Stomach (tissue), 8 donors: ENCODE measurements at regions not wholly inside any gene's neighbourhood (a gene's known extent, or its start where the extent isn't known, plus 50 kb on each side); places are given as distances from the start of the nearest gene placed in this dataset.
"Not testable (repeated sequence)": the region's sequence is repeated elsewhere in the genome, so short reads cannot be mapped to it uniquely, and the experiment has no call there.

Experiments used
- DNase-seq, 2 donors: peaks; one replicate each; pipeline versions ENCODE4 v3.0.0 to v3.0.0-alpha.2; 2013 to 2019
- H3K27ac ChIP-seq, 5 donors: fragments of 200-600 bp in 4 of 5; sonication (generic) in 4 of 5; one replicate each; pipeline ENCODE4 v1.5.1; 2013 to 2019; ENCODE audit warnings: mild to moderate bottlenecking in 1 of 5, moderate library complexity in 1 of 5
- H3K27me3 ChIP-seq, 3 donors: fragments of 200-600 bp; sonication (generic); one replicate each; pipeline ENCODE4 v1.5.1; 2017 to 2019; ENCODE audit warnings: mixed run types in 1 of 3
- H3K36me3 ChIP-seq, 4 donors: fragments of 200-600 bp; sonication (generic); 1 replicate in 3 of 4; 2 replicates in 1 of 4; pipeline ENCODE4 v1.5.1; 2016 to 2019
- H3K4me1 ChIP-seq, 4 donors: fragments of 200-600 bp; sonication (generic); one replicate each; pipeline ENCODE4 v1.5.1; 2016 to 2019
- H3K4me3 ChIP-seq, 4 donors: fragments of 200-600 bp; sonication (generic) in 3 of 4; one replicate each; pipeline ENCODE4 v1.5.1; 2016 to 2019; ENCODE audit warnings: mild to moderate bottlenecking in 1 of 4
- H3K9me3 ChIP-seq, 4 donors: fragments of 200-600 bp; sonication (generic); one replicate each; pipeline ENCODE4 v1.5.1; 2016 to 2019
- CTCF ChIP-seq, 7 experiments: fragments of 450-650 bp in 4 of 7; fragments of 200-600 bp in 3 of 7; sonication (generic) in 3 of 7; IDR thresholded peaks; one replicate each; pipeline ENCODE4 v1.5.1; 2016 to 2019; ENCODE audit warnings: antibody characterized with exemption in 7 of 7, control low read depth in 2 of 7, mild to moderate bottlenecking in 1 of 7
- EP300 ChIP-seq: sonication (generic); formaldehyde crosslinking; IDR thresholded peaks from one replicate; pipeline ENCODE4 v1.6.1; 2017; ENCODE audit warnings: antibody characterized with exemption
- POLR2A ChIP-seq, 4 donors: fragments of 450-650 bp; IDR thresholded peaks; one replicate each; pipeline ENCODE4 v1.6.1; 2016; ENCODE audit warnings: antibody characterized with exemption in 4 of 4, control low read depth in 2 of 4, mild to moderate bottlenecking in 1 of 4, moderate library complexity in 1 of 4
- POLR2AphosphoS5 ChIP-seq, 3 donors: sonication (generic); formaldehyde crosslinking; IDR thresholded peaks; one replicate each; pipeline ENCODE4 v1.6.1; 2016; ENCODE audit warnings: antibody characterized with exemption in 3 of 3
- WGBS, 5 donors: extraction: QIAGEN DNeasy Blood & Tissue Kit in 3 of 5; methylation state at CpG; one replicate each; pipeline versions ENCODE4 v1.1.5 to v1.1.7; 2013 to 2018; 5-methylcytosine and 5-hydroxymethylcytosine counted together
- intact Hi-C: fragments of 100-400 bp; cut with DNase I; formaldehyde crosslinking; loops from one replicate; pipeline ENCODE4 v1.15.1; 2023; ENCODE audit warnings: low total_unique reads
- donor health status: healthy with polysubstance abuse.
- donor health status: Bipolar disorder and iron deficiency.
- donor health status: healthy.

DNA sequence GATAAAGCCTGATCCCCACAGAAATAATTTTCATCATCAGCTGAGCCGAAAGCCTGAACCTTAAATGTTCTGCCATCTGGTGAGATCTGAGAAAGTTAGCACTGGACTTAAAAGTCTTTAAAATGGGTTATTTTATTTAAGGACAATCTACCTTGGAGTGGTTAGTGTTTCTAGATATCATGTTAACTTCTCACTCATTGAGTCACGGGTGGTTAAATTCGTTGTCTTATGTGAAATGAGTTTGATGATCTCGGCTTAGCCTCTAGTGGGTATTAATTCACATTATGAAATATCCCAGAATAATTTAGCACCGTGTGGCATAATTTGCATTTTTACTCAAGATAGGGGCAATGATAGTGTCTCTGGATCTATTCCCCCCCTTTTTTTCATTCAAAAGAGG, 117.4 kb upstream of the ZNF536 start:
- no peak for TF ChIP-seq CTCF (IDR thresholded peaks at IDR 0.05)
- TF ChIP-seq POLR2AphosphoS5 (IDR thresholded peaks at IDR 0.05): no peak
- TF ChIP-seq EP300: no peak
- TF ChIP-seq POLR2A (IDR thresholded peaks at IDR 0.05): no peak
- Histone ChIP-seq H3K4me1 (no peaks in the 10 kb centered on the region), H3K27ac (no peak overlapping the region), H3K4me3 (no peak overlapping the region), H3K9me3 (no peaks in the 10 kb centered on the region), H3K27me3 (peaks cover 0 to 53% (median 4%) of the 10 kb centered on the region in 3 donors), H3K36me3 (no peaks in the 10 kb centered on the region)
- no peak for DNase-seq
- 72 to 76% (median 75%) methylated on average over 5 of the region's 5 CpGs for WGBS, 5 donors
- intact Hi-C loops: no loop called here

GRCh38 chr19:30255791-30256495, 116.2 kb upstream of the ZNF536 start:
- peak in 1 of 2 donors; percentile 23 for DNase-seq
- 49 to 58% (median 54%) methylated on average over 15 of the region's 15 CpGs for WGBS, 5 donors
- Histone ChIP-seq H3K27me3 (peaks cover 0 to 54% (median 4%) of the 10 kb centered on the region in 3 donors), H3K4me3 (no peak overlapping the region), H3K9me3 (no peaks in the 10 kb centered on the region), H3K4me1 (no peaks in the 10 kb centered on the region), H3K27ac (no peak overlapping the region), H3K36me3 (no peaks in the 10 kb centered on the region)
- intact Hi-C loops: no loop called here
- no peak for TF ChIP-seq CTCF (IDR thresholded peaks at IDR 0.05)
- TF ChIP-seq POLR2A (IDR thresholded peaks at IDR 0.05): no peak
- TF ChIP-seq POLR2AphosphoS5 (IDR thresholded peaks at IDR 0.05): no peak
- no peak for TF ChIP-seq EP300

DNA sequence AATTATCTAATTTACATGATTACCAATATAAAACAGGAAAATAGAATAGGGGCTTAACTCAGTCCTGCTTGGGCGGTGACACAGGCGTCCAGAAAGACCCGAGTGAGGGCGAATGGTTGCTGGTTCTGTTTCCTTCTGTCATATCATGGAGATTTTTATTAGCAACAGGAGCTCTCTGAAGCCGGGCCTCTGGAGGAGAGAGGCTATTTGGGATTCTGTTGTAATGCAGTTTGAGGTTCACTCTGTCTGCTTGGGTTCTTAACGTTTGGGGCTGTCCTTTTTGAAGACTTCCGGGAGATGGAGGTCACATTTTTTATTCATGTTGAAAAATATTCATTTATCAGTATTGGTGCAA, 115.7 kb upstream of the ZNF536 start:
- 38 to 48% (median 47%) methylated on average over 7 of the region's 7 CpGs for WGBS, 5 donors
- Histone ChIP-seq H3K27me3 (peaks cover 0 to 49% (median 4%) of the 10 kb centered on the region in 3 donors), H3K4me1 (no peaks in the 10 kb centered on the region), H3K4me3 (no peak overlapping the region), H3K9me3 (no peaks in the 10 kb centered on the region), H3K36me3 (no peaks in the 10 kb centered on the region), H3K27ac (no peak overlapping the region)
- TF ChIP-seq POLR2AphosphoS5 (IDR thresholded peaks at IDR 0.05): no peak
- no peak for TF ChIP-seq CTCF (IDR thresholded peaks at IDR 0.05)
- TF ChIP-seq POLR2A (IDR thresholded peaks at IDR 0.05): no peak
- TF ChIP-seq EP300: no peak
- intact Hi-C loops: no loop called here
- no peak for DNase-seq

DNA sequence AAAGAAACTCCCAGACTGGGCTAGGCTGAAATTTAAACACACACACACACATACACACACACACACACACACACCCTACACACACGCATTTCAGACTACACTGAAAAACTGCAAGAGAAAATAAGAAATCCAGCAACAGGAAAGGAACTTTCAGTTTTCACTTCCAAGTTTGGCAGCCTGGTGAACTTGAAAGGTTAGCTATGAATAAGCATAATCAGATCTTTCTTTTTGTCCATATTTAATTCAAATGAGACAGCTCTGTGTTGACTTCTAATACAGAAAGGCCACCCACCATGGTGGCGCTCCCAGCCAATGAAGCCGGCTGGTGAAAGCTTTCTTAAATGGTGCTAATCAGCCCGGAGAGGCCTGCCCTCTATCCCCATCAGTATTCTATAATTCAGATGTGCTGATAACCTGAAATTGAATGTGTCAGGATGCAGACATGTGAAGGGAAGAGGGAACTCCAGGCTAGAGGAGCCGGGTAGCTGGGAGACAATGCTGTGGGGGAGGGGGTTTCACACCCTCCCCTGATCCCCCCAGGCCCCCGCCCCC, 108.3 kb upstream of the ZNF536 start:
- TF ChIP-seq POLR2A (IDR thresholded peaks at IDR 0.05) (no peak), EP300 (no peak)
- peak in 1 of 2 donors; percentile 32 for DNase-seq
- Histone ChIP-seq H3K27ac (no peak overlapping the region), H3K4me1 (no peaks in the 10 kb centered on the region), H3K36me3 (no peaks in the 10 kb centered on the region), H3K9me3 (no peaks in the 10 kb centered on the region), H3K4me3 (no peak overlapping the region), H3K27me3 (peaks cover 0 to 63% (median 3%) of the 10 kb centered on the region in 3 donors)
- 12 to 22% (median 17%) methylated on average over 6 of the region's 6 CpGs for WGBS, 5 donors
- intact Hi-C loops: no loop called here

- H3K27ac ChIP-seq, H3K36me3 ChIP-seq, H3K9me3 ChIP-seq, DNase-seq, H3K4me3 ChIP-seq, intact Hi-C loops, H3K4me1 ChIP-seq: not testable (repeated sequence)
- peaks cover 0 to 58% (median 3%) of the 10 kb centered on the region in 3 donors for H3K27me3 ChIP-seq
- WGBS, 5 donors: 60 to 83% (median 66%) methylated on average over 2 of the region's 2 CpGs
Measured at GRCh38 chr19:30265918-30266317, 106.3 kb upstream of the ZNF536 start.
